Posterior cingulate gyrus (tissue), 11 donors: ENCODE measurements at regions not wholly inside any gene's neighbourhood (a gene's known extent, or its start where the extent isn't known, plus 50 kb on each side); places are given as distances from the start of the nearest gene placed in this dataset.

Experiments
- DNase-seq, 10 donors: peaks; one replicate each; pipeline versions ENCODE4 v3.0.0 to v3.0.0-alpha.2; 2020 to 2021; ENCODE audit warnings: mixed read lengths in 3 of 10
- intact Hi-C: fragments of 100-400 bp; cut with DNase I; formaldehyde crosslinking; loops from one replicate; pipeline ENCODE4 v1.15.1; 2023

DNA sequence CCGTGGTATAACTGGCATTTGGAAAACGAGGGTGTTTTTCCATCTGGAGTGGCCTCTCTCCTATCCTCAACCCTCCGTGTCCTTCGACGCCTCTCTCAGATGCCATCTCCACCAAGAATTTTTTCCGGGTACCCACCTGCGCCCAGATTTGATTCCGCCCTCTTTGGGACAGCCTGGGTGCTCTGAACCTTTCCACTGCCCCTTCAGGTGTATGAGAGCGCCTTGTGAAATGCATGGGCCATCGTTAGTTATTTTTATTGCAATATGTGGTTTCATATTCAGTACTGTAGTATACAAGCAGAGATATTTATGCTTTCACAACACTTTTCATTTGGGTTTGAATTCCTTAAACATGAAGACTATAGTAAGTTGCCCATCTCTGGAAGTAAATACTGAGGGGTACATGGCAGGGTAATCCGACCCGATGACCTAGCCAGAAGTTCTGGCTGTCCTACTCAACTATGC, 78.2 kb upstream of the IFNE start:
- DNase-seq: peak in 2 of 10 donors; percentile 34 to 61
- intact Hi-C loops: no loop called here

DNA sequence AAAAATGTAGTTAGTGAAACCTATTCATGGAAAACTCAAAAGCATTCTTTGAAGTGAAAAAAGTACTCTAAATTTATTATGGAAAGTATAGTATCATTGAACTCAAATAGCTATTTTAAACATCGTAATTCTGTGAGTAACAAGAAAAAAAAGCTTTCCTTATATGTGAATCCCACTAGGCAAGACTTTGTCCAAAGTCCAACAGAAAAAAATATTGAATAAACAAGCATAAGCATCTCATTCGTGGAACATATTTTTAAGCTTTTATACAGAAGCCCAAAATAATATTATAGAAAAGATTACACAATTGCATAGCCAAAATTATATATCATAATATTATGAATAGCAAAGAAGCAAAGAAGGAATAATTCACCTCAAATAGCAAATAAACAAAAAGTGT, 79.4 kb upstream of the IFNE start:
- no peak for DNase-seq
- intact Hi-C loops: no loop called here

DNA sequence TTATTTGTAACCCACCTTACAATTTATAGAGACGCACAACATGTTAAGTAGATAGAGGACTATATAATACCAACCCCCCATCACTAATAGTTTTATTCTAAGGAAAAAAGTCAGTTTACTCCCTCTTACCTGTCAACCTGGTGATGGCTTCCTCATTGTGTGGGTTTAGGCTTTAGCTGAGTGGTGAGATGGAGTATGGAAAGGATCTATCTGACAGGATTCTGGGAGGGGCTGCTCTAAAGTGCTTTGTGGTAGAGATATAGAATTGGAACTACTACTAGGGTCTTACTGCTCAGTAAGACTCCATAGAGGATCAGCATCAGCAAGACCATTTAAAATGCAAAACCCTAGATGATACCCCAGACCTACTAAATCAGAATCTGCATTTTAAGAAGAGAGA, 82.1 kb upstream of the IFNE start:
- no peak for DNase-seq
- intact Hi-C loops: no loop called here

DNA sequence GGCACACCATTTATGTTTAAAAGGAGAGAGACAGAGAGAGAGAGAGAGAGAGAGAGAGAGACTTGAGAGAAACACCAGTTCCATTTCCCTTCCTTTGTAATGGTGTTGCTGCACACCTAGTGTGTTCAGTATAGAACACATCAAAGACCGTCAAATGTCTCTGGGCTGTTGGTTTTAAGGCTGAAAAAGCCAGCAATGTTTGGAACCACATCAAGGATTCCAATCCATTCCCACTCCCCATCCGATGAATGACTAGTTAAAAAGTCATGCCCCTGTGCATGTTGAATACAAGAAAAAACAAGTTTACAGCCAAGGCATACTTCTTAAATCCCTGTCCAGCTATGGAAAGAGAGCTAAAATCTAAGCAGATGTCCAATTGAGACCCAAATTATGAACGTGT, 83.0 kb upstream of the IFNE start:
- intact Hi-C loops: no loop called here

DNA sequence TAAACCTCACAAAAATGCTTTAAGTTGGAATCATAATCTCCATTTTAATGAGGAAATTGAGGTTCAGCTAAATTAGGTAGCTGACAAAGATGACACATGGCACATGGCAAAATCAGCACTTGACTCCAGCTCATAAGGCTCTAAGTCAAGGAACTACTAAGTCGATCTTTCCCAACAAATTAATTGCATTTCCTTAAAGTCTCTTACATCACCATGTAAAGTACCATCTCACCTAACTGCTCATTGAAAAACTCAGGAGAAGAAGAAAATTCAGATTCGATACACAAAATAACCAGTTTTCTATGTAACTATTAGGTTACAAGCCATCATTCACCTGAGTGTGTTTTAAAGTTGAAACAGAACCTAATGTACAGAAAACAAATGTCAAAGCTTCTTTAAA, 85.8 kb upstream of the IFNE start:
- intact Hi-C loops: no loop called here
- DNase-seq: no peak

More for the DNA sequence above, 83.0 kb upstream of the IFNE start:
- no peak for DNase-seq

DNA sequence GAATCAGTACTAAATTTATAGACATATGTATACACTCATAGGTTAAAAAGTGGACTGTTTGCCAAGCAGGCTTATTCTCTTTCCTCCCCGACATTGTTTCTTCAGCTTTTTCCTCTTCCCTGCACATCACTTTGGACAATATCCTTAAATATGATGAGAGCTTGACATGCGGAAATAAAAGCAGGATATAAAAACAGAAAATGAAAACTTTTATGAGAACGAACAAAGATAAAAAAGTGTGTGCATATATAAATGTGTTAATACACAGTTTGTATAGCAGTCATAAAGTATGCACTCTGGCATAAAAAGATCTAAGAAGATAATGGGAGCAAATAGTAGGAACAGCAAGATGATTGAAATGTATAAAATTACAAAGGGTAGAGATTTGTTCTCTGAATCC, 86.4 kb upstream of the IFNE start:
- DNase-seq: no peak
- intact Hi-C loops: no loop called here

DNA sequence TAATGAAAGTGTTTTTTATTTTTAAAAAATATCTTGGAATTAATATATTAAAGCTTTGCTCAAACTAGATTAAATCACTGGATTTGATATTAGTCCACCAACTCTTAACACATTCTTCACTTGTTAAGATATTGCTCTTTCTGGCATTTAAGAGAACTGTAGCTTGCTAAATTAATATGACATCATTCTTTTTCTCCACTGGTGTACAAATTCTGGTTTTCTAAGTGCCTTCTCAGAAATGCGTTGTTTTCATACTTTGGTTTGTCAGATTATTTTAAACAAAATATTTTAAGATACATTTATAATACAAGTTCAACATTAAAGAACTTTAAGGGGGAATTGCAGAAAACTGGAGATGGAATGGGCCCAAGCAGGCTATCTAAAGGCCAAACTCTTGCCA, 87.6 kb upstream of the IFNE start:
- intact Hi-C loops: no loop called here
- DNase-seq: no peak

DNA sequence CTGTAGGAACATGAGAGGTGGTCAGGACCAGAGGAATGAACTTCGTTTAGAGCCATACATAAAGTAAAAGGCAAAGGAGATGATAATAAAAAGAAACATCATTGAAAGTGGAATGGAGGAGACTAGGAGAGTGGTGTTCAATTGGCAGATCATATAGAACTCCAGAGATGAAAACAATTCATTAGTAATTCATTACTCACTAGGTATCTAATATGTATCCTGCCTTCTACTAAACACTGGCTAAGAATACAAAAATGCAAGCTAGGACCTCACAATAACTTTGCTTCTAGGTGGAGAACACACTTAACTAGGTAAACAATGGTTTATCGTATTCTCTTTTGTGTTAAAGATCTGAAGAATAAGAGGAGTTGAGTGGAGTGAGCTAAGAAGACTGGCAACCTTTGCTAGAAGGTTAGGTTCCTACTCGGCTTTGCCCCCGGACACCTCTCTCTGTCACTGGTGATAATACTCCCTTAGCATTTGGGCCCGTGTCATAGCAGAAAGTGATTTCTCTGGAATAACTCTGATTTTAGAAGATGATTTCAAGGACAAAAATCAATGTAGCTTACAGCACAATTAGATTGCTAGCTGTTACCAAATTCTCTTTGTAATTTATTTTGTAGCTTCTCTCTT, 88.6 kb upstream of the IFNE start:
- intact Hi-C loops: no loop called here
- no peak for DNase-seq

DNA sequence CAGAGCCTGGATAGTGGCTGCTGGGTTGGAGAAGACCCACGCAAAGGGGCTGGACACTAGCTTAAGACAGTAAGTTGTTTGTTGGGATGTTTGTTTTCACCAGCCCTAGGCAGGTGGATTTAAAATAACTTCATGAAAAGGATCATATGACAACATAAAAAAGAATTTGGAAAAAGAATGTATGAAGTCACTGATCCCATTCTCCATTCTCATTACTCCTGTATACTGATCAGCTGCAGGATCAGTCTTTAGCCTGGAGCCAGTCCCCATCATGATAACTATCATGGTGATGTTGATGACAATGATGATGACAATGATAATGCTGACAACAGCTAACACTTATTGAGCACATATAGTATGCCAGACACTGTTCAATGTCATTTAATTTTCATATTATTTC, 92.1 kb upstream of the IFNE start:
- intact Hi-C loops: no loop called here
- DNase-seq: no peak

DNA sequence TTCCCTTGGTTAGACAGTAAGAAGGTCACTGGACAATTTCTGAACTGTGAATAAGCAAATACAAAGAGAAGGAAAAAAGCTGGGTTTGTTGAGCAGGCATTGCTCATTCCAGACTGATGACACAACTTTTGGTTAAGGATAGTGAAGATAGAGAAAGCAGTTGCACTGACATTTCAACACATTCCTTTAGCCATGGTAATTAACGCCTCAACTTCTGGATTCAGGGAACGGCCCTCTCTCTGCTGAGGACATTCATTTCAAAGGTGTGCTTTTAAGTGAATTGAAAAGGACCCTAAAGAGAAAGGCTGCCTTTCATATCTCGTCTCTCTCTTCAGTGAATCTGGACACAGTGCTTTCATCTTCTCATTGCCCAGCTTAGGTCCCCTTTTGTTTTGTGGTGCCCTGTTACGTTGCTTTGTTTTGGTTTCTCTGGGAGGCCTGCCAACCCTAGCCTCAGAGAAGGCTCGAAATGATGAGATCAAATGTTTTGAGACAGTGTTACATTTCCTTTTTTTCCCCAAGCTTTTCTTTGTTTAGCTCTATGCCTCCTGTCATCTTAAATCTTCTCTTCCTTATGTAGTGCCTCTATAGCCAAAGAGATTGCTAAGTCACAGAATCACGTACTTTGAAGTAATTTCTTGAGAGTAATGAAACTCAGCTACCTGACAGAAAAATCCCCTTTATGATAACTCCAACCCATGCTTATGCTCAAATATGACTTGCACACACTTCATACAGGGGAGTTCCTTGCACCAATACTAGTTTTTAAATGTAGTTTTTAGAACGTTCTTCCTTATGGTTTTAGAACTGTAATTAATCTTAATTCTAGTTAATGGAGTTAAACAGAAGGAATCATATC, 94.4 kb upstream of the IFNE start:
- DNase-seq: peak in 1 of 10 donors; percentile 15
- intact Hi-C loops: no loop called here

DNA sequence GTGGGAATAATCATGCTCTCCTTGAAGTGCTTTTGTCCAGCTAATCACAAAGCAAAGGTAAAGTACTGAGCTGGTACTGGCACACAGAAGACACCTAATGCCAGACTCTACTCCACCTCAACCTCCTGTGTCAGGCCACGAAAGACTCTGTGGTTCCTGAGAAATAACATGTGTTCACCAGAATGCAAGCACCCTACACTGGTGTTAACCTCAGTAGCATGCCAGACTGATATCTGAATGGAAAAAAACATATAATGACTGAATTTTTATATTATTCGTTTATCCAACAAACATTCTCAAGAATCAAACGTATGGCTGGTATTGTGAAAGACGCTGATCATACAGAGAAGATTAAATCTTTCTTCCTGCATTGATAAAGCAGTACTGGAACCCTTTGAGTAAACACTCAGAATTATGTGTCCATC, 97.1 kb upstream of the IFNE start:
- no peak for DNase-seq
- intact Hi-C loops: no loop called here

DNA sequence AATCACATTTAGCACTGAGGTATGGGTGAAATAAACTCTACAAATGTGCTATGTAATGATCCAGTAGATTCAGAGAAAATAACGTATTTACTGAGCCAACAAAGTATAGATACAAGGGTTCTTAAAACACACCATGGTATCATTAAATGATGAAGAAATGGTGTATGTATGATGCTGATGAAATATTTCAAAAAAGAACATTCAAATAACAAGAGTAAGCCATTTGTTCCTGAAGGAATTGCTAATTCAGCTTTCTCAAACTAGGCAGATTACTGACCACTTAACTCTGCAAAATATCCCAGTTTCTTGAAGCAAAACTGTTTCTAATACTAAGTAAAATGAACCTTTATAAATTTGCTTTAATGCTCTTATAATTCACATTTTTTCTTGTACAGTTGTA, 97.6 kb upstream of the IFNE start:
- intact Hi-C loops: no loop called here
- DNase-seq: no peak

DNA sequence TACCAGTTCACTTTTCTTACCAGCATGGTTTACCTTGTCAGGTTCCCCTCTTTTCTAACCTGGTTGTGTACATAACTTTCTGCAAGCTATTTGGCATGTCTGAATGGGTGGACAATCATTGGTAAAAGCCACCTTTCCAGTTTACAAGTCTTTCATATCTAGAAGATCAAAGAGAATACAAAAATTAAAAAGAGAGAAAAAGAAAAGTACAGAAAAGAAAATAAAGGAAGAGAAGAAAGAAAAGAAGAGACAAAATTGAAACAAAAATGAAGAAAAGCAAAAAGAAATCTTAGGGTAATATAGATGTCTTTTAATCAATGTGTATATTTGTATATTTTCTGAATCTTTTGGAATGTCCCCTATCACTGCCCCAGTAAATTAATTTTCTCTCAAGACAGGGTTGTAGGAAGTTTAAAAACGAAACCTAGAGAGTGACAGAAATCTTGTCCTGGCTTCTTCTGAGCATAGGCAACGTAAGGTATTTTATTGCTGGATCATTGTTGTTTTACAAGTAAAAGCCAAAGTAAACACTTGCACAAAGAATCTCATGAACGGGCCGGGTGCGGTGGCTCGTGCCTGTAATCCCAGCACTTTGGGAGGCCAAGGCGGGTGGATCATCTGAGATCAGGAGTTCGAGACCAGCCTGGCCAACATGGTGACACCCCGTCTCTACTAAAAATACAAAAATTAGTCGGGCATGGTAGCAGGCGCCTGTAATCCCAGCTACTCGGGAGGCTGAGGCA, 98.7 kb upstream of the IFNE start:
- intact Hi-C loops: no loop called here
- no peak for DNase-seq

DNA sequence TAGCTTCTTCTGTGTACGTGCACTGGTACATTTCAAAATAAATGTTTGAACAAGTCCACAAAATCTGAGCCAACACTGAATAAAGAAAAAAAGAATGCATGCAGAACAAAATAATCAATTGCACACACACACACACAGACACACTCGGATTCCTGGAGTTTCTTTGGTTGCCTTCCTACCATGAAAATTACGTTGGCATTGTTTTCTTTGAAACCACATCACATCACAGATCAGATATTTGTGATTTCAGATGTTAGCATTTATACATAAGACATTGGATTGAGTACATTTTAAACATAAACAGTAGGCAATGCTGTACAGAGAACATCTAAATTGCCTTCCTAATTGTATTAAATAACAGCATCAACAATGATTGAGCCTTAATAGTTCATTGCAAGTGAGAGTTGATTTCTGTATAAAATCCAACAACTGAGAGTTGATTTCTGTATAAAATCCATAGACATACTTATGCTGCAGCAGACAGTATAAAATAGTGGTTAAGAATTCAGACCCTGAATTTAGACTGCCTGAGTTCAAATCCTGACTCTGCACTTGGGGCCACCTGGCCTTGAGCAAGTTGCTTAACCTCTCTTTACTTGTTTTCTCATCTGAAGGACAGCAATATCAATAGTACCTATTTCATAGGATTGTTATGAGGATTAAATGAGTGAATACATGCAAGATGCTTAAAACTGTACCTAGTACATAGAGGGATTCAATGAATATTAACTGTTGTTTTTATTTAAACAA, 101.7 kb upstream of the IFNE start:
- no peak for DNase-seq
- intact Hi-C loops: no loop called here

DNA sequence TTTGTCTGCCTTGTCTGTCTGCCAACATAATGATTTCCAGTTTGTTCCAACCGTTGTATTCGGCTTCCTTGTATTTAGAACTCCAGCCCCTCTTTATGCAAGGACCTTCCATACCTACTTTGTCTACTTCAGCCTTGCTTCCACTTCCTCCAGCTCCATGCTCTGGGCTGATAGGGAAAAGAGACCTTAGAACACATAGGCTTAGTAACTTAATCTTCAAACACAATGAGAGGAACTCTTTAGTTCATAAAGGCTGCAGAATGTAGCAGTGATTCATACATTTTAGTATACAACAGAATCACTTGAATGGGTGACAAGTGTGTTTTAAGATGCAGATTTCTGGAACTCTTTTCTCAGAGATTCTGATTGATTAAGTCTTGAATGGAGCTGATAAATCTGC, 102.8 kb upstream of the IFNE start:
- DNase-seq: no peak
- intact Hi-C loops: no loop called here

DNA sequence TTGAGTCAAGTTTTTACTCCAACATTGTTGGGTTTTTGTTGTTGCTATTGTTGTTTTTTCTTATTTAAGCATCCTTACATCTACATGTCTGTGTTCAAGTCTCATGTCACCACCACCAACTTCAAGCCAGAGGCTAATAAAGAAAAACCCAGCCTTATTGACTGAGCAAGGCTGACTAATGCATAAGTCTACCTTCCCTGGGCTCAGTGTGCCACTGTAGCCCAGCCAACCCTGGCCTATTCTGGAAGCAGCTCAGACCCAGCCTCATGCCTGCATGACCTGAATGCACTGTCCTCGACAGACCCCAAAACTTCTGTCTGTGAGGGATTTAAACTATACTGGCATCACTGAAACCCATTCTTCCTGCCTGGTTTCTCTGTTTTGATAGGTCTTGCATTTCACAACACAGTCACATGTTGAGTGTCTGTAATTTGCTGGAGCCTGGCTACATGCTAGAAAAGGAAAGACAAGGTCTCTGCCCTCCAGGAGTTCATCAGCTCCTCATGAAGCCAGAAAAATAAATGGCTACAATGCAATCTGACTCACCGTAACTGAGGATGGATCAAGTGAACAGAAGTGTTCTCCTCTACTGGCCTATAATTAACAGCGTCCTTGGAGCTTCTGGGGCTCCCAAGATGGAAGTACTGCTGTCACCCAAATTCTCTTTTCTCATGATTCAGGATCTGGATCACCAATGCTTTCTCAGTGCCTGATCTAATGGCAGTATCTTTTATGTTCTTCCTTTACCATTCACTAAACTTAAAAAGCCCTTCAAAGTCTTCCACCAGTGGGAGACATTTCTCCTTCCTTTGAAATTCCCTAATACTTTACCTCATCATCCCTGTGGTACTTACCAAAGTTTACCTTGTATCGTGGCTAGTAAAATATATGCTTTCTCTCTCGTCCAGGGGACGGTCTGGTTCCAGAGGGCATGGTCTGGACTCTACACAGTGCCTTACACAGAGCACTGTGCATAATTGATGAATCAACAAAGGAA, 103.9 kb upstream of the IFNE start:
- DNase-seq: no peak
- intact Hi-C loops: no loop called here

DNA sequence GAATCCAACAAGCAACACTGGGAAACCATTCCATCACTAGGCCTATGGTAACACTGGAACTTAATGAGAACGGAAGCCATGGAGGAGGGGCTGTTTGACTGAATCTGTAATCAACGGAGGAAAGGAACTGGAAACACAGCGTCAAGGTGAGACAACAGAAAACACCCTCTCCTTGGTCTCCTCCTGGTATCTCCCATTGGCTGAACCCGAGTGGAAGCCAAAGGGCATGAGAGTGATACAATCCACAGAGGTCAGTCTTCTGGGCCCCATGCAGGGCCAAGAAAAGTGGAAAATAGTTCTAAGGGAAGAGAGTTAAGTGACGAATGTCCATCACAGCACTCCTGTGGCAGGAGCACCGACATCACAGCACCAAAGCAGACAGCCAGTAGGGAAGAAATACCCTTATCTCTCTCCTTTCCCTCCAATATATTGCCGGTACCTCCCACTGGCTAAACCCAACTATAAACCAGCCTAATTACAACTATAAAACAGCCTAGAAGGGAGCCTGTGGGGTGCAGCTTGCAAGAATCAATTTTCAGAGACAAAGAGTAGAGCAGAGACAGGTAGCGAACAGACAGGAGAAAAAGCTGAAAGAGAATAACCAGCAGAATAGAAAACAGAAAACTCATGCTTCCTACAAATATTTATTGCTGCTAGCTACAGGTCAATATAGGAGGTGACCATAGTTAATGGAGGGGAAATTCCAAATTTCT, 107.4 kb upstream of the IFNE start:
- intact Hi-C loops: no loop called here
- DNase-seq: no peak

DNA sequence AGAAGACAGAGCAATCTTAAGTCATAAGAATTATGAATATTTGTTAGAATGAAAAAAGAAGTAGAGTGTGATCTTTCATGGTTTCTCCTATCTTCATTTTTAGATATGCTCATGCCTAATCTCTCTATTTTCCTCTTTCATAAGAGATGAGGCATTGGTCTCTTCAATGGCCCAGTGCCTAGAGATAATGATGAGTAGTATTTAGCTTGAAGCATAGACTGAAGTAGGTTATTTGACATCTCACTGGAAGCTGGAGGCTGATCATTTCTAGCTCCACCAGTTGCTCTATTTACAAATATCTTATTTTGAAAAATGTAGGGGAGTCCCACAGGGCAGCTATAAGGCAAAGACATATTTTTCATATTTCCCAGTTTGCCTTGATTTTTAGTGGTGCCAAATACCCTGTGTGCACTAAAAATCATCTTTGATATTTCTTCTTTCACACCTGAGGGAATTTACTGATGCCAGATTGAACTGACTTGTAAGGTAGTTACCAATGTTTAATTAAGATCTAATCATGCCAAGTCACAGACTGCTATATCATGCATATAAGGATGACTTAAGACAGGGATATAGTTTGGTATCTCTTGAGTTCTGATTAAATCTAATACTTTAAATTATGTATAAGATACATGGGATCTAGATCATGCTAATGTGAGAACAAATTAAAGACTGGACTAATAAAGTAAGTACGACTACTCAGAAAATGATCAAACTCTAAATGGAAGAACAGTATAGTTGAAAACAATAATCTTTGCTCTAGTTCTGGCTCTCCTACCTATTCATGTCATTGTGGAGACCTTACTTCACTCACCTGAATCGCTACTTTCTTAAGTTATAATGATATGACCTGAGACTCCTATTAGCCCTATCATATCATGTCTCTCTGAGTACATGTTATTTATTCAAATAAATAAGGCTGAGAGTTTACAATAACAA, 108.2 kb upstream of the IFNE start:
- no peak for DNase-seq
- intact Hi-C loops: no loop called here
